ENCODE measurements at regions not wholly inside any gene's neighbourhood (a gene's known extent, or its start where the extent isn't known, plus 50 kb on each side); places are given as distances from the start of the nearest gene placed in this dataset.

GRCh38 chr4:135267148-135267865 is 1065.7 kb upstream of the PABPC4L start:
- WGBS = 53% methylated on average over 13 of the region's 13 CpGs

DNA sequence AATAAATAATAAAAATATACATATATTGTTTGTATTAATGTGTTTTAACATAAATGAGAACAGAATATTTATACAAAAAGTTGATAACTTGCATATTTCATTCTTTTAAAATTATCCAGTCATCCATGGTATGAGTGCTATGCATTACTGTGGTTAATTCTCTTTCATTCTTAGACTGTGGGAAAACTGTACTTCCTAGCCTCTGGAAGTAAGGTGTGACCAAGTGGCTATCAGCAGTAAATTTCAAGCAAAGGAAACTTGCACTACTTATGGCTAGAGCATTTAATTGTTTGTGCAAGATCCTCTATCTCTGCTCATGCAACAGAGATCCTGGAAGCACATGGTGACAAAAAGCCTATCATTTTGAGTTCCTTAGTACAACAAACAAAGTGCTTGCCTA is 1054.5 kb upstream of the PABPC4L start:
- TF ChIP-seq CTCF (IDR thresholded peaks at IDR 0.05) = no peak
- no peak for TF ChIP-seq POLR2AphosphoS5 (IDR thresholded peaks at IDR 0.05)
- no peak for TF ChIP-seq POLR2A (IDR thresholded peaks at IDR 0.05)
- no peak for TF ChIP-seq EP300 (IDR thresholded peaks at IDR 0.05)
- Histone ChIP-seq H3K27ac (no peak overlapping the region), H3K27me3 (no peaks in the 10 kb centered on the region), H3K9me3 (no peaks in the 10 kb centered on the region), H3K36me3 (no peaks in the 10 kb centered on the region), H3K4me1 (no peaks in the 10 kb centered on the region), H3K4me3 (no peak overlapping the region)
- no peak for DNase-seq (ENCODE audit: low spot score in 2 of 2)

More at GRCh38 chr4:135267148-135267865, 1065.7 kb upstream of the PABPC4L start:
- H3K4me3 ChIP-seq = no peak overlapping the region
- no peaks in the 10 kb centered on the region for H3K27me3 ChIP-seq
- no peak overlapping the region for H3K27ac ChIP-seq
- no peak for TF ChIP-seq EP300 (IDR thresholded peaks at IDR 0.05)
- TF ChIP-seq POLR2AphosphoS5 (IDR thresholded peaks at IDR 0.05) = no peak
- no peak for TF ChIP-seq CTCF (IDR thresholded peaks at IDR 0.05)
- no peak for TF ChIP-seq POLR2A (IDR thresholded peaks at IDR 0.05)
- H3K36me3 ChIP-seq = no peaks in the 10 kb centered on the region
- H3K9me3 ChIP-seq = no peaks in the 10 kb centered on the region
- no peaks in the 10 kb centered on the region for H3K4me1 ChIP-seq
- DNase-seq (ENCODE audit: low spot score in 2 of 2) = no peak

GRCh38 chr4:135250040-135250439 is 1048.5 kb upstream of the PABPC4L start:
- no peaks in the 10 kb centered on the region for H3K27me3 ChIP-seq
- no peak for DNase-seq (ENCODE audit: low spot score in 2 of 2)
- H3K27ac ChIP-seq = no peak overlapping the region
- no peak for TF ChIP-seq POLR2AphosphoS5 (IDR thresholded peaks at IDR 0.05)
- TF ChIP-seq CTCF (IDR thresholded peaks at IDR 0.05) = no peak
- TF ChIP-seq EP300 (IDR thresholded peaks at IDR 0.05) = no peak
- TF ChIP-seq POLR2A (IDR thresholded peaks at IDR 0.05) = no peak
- no peak overlapping the region for H3K4me3 ChIP-seq
- no peaks in the 10 kb centered on the region for H3K9me3 ChIP-seq
- no peaks in the 10 kb centered on the region for H3K4me1 ChIP-seq
- whole genome bisulfite sequencing = 26% methylated on average over 1 of the region's 1 CpG
- H3K36me3 ChIP-seq = no peaks in the 10 kb centered on the region

DNA sequence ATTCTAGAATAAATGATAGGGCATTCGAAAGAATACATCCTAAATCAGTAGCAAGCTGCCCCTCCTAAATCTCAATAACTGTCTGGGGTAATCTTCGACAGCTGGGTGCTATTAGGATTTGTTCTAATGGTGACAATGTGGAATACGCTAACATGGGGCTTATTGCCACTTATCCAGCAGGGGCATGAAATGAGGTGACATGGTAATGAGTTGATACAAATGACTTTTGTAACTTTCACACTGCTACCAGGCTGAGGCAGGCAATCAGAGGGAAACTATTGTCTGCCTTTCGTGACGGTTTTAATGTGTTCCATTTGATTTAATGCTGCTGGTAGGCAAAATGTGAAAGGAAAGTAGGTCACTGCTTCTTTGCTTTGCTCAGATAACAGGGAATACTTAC is 1047.4 kb upstream of the PABPC4L start:
- TF ChIP-seq CTCF (IDR thresholded peaks at IDR 0.05) (no peak), POLR2A (IDR thresholded peaks at IDR 0.05) (no peak), EP300 (IDR thresholded peaks at IDR 0.05) (no peak), POLR2AphosphoS5 (IDR thresholded peaks at IDR 0.05) (no peak)
- WGBS = 62% methylated on average over 5 of the region's 5 CpGs
- no peak overlapping the region for H3K27ac ChIP-seq
- no peak for DNase-seq (ENCODE audit: low spot score in 2 of 2)
- H3K4me3 ChIP-seq = no peak overlapping the region
- no peaks in the 10 kb centered on the region for H3K27me3 ChIP-seq
- no peaks in the 10 kb centered on the region for H3K36me3 ChIP-seq
- no peaks in the 10 kb centered on the region for H3K4me1 ChIP-seq
- no peaks in the 10 kb centered on the region for H3K9me3 ChIP-seq

DNA sequence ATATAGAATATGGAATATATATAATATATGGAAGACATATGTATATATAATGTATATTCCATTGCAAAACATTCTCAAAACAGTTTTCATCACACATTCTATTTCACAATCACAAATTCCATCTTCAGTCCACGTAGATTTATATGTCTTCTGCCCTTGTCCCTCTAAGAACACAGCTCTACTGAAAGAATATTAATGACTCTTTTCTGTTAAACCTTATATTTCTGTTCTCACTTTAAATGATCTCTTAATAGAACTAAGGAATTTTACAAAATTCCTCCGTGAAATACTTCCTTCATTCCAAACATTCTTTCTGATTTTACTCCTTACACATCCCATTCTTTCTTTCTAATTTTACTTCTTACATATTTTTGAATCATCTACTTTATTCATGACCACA is 1043.1 kb upstream of the PABPC4L start:
- no peaks in the 10 kb centered on the region for H3K27me3 ChIP-seq
- no peaks in the 10 kb centered on the region for H3K4me1 ChIP-seq
- no peaks in the 10 kb centered on the region for H3K9me3 ChIP-seq
- no peaks in the 10 kb centered on the region for H3K36me3 ChIP-seq
- no peak overlapping the region for H3K27ac ChIP-seq
- TF ChIP-seq EP300 (IDR thresholded peaks at IDR 0.05) (no peak), CTCF (IDR thresholded peaks at IDR 0.05) (no peak), POLR2A (IDR thresholded peaks at IDR 0.05) (no peak), POLR2AphosphoS5 (IDR thresholded peaks at IDR 0.05) (no peak)
- 33% methylated on average over 2 of the region's 2 CpGs for WGBS
- H3K4me3 ChIP-seq = no peak overlapping the region
- DNase-seq (ENCODE audit: low spot score in 2 of 2) = no peak

All from suprapubic skin (tissue), 4 donors.